Naive thymus-derived CD4-positive, alpha-beta T cell (primary cell): ENCODE measurements at regions not wholly inside any gene's neighbourhood (a gene's known extent, or its start where the extent isn't known, plus 50 kb on each side); places are given as distances from the start of the nearest gene placed in this dataset.

Experiments used
- ATAC-seq: fragments of 150-1000 bp; cut with Tn5 transposase; 2 replicates; pipeline ENCODE4 v1.10.0; 2021; ENCODE audit warnings: mild to moderate bottlenecking, moderate library complexity
- CTCF ChIA-PET: fragments of 350-600 bp; sonication (Branson Sonifier 250); formaldehyde crosslinking; loops from one replicate; lab custom pipeline; 2021; ENCODE audit warnings: antibody characterized with exemption; lab: Charles Lee
- POLR2A ChIA-PET: fragments of 350-600 bp; sonication (Branson Sonifier 250); formaldehyde crosslinking; loops from one replicate; lab custom pipeline; 2021; ENCODE audit warnings: antibody characterized with exemption, inconsistent platforms; lab: Charles Lee
- DNase-seq, 9 donors: peaks; one replicate each; pipeline versions ENCODE4 v3.0.0 to v3.0.0-alpha.2; 2020 to 2022; ENCODE audit warnings: mixed read lengths in 1 of 9
- H3K27ac ChIP-seq: one replicate; pipeline ENCODE4 v1.7.0; 2013; ENCODE audit warnings: mild to moderate bottlenecking, low read depth, low read length, moderate library complexity
- H3K27me3 ChIP-seq, 2 donors: one replicate each; pipeline ENCODE4 v1.7.0; 2013; ENCODE audit warnings: low read length in 2 of 2, mild to moderate bottlenecking in 2 of 2, moderate library complexity in 2 of 2; ENCODE audit not compliant: control insufficient read depth in 2 of 2, insufficient read depth in 2 of 2
- H3K36me3 ChIP-seq, 3 experiments: 1 replicate in 2 of 3; 2 replicates in 1 of 3; pipeline ENCODE4 v1.7.0; 2013; ENCODE audit warnings: low read length in 3 of 3, mild to moderate bottlenecking in 3 of 3, moderate library complexity in 1 of 3; ENCODE audit not compliant: insufficient read depth in 3 of 3, control insufficient read depth in 2 of 3
- H3K4me1 ChIP-seq, 2 donors: one replicate each; pipeline ENCODE4 v1.7.0; 2013; ENCODE audit warnings: low read length in 2 of 2, mild to moderate bottlenecking in 2 of 2, moderate library complexity in 1 of 2; ENCODE audit not compliant: control insufficient read depth in 2 of 2, insufficient read depth in 2 of 2
- H3K4me3 ChIP-seq: 2 replicates; pipeline ENCODE4 v1.7.0; 2013; ENCODE audit warnings: mild to moderate bottlenecking, low read length
- H3K9me3 ChIP-seq, 3 experiments: 1 replicate in 2 of 3; 2 replicates in 1 of 3; pipeline ENCODE4 v1.7.0; 2013; ENCODE audit warnings: low read length in 3 of 3; ENCODE audit not compliant: control insufficient read depth in 2 of 3
- H3K27ac Mint-ChIP-seq, 9 donors: one replicate each; pipeline ENCODE4 v1.8.0; 2020 to 2022; ENCODE audit warnings: mixed read lengths in 9 of 9, mild to moderate bottlenecking in 8 of 9, moderate library complexity in 5 of 9, inconsistent platforms in 2 of 9
- H3K27me3 Mint-ChIP-seq, 5 donors: one replicate each; pipeline ENCODE4 v1.8.0; 2021 to 2022; ENCODE audit warnings: mixed read lengths in 5 of 5, mild to moderate bottlenecking in 1 of 5
- H3K36me3 Mint-ChIP-seq, 5 donors: one replicate each; pipeline ENCODE4 v1.8.0; 2020 to 2022; ENCODE audit warnings: mixed read lengths in 5 of 5, mild to moderate bottlenecking in 3 of 5, inconsistent platforms in 1 of 5
- H3K4me1 Mint-ChIP-seq, 7 donors: one replicate each; pipeline ENCODE4 v1.8.0; 2020 to 2022; ENCODE audit warnings: mixed read lengths in 7 of 7, mild to moderate bottlenecking in 3 of 7, inconsistent platforms in 1 of 7
- H3K4me3 Mint-ChIP-seq, 10 donors: one replicate each; pipeline ENCODE4 v1.8.0; 2020 to 2022; ENCODE audit warnings: mild to moderate bottlenecking in 10 of 10, mixed read lengths in 10 of 10, moderate library complexity in 6 of 10, inconsistent platforms in 2 of 10
- H3K9me3 Mint-ChIP-seq, 11 donors: one replicate each; pipeline ENCODE4 v1.8.0; 2020 to 2022; ENCODE audit warnings: mixed read lengths in 11 of 11, mild to moderate bottlenecking in 4 of 11, inconsistent platforms in 1 of 11, moderate library complexity in 1 of 11
- intact Hi-C, 2 donors: fragments of 100-400 bp; cut with micrococcal nuclease; formaldehyde crosslinking; loops; one replicate each; pipeline ENCODE4 v1.15.1; 2023

- Histone ChIP-seq H3K36me3 (no peaks in the 10 kb centered on the region), H3K27me3 (no peaks in the 10 kb centered on the region), H3K4me3 (no peak overlapping the region), H3K27ac (no peak overlapping the region), H3K4me1 (no peaks in the 10 kb centered on the region), H3K9me3 (no peaks in the 10 kb centered on the region)
- H3K9me3 Mint-ChIP-seq: peaks cover 0 to 14% (median 0%) of the 10 kb centered on the region in 11 donors
- peaks cover 0 to 4% (median 0%) of the 10 kb centered on the region in 5 donors for H3K36me3 Mint-ChIP-seq
- H3K4me1 Mint-ChIP-seq: no peaks in the 10 kb centered on the region
- no peak for DNase-seq
- POLR2A ChIA-PET: no interaction called here
- intact Hi-C loops: no loop called here
- H3K27me3 Mint-ChIP-seq: no peaks in the 10 kb centered on the region
- CTCF ChIA-PET: no interaction called here
- ATAC-seq: no peak
- H3K27ac Mint-ChIP-seq: no peak overlapping the region
- no peak overlapping the region for H3K4me3 Mint-ChIP-seq
These were observed 373.8 kb upstream of the JAG1 start for GRCh38 chr20:11047559-11047958.

GRCh38 chr20:11048739-11049138 lies 374.9 kb upstream of the JAG1 start:
- Histone ChIP-seq H3K4me1 (no peaks in the 10 kb centered on the region), H3K27ac (no peak overlapping the region), H3K9me3 (no peaks in the 10 kb centered on the region), H3K4me3 (no peak overlapping the region), H3K27me3 (no peaks in the 10 kb centered on the region), H3K36me3 (no peaks in the 10 kb centered on the region)
- POLR2A ChIA-PET: no interaction called here
- ATAC-seq (no peak), DNase-seq (no peak)
- peaks cover 0 to 22% (median 0%) of the 10 kb centered on the region in 11 donors for H3K9me3 Mint-ChIP-seq
- CTCF ChIA-PET: no interaction called here
- no peaks in the 10 kb centered on the region for H3K4me1 Mint-ChIP-seq
- no peaks in the 10 kb centered on the region for H3K27me3 Mint-ChIP-seq
- no peak overlapping the region for H3K27ac Mint-ChIP-seq
- H3K36me3 Mint-ChIP-seq: peaks cover 0 to 4% (median 0%) of the 10 kb centered on the region in 5 donors
- intact Hi-C loops: no loop called here
- no peak overlapping the region for H3K4me3 Mint-ChIP-seq

- DNase-seq (no peak), ATAC-seq (no peak)
- Histone ChIP-seq H3K4me1 (no peaks in the 10 kb centered on the region), H3K9me3 (no peaks in the 10 kb centered on the region), H3K27ac (no peak overlapping the region), H3K36me3 (no peaks in the 10 kb centered on the region), H3K27me3 (no peaks in the 10 kb centered on the region), H3K4me3 (no peak overlapping the region)
- Mint-ChIP-seq H3K9me3 (peaks cover 0 to 18% (median 0%) of the 10 kb centered on the region in 11 donors), H3K27me3 (no peaks in the 10 kb centered on the region), H3K4me1 (no peaks in the 10 kb centered on the region), H3K36me3 (no peaks in the 10 kb centered on the region), H3K27ac (no peak overlapping the region), H3K4me3 (no peak overlapping the region)
- CTCF ChIA-PET: no interaction called here
- intact Hi-C loops: no loop called here
- POLR2A ChIA-PET: no interaction called here
These were observed 376.6 kb upstream of the JAG1 start for GRCh38 chr20:11050350-11050749.

GRCh38 chr20:11051136-11051535 lies 377.3 kb upstream of the JAG1 start:
- intact Hi-C loops: no loop called here
- no peaks in the 10 kb centered on the region for H3K4me1 Mint-ChIP-seq
- Histone ChIP-seq H3K4me1 (no peaks in the 10 kb centered on the region), H3K36me3 (no peaks in the 10 kb centered on the region), H3K27me3 (no peaks in the 10 kb centered on the region), H3K9me3 (no peaks in the 10 kb centered on the region), H3K4me3 (no peak overlapping the region), H3K27ac (no peak overlapping the region)
- ATAC-seq: no peak
- H3K9me3 Mint-ChIP-seq: peaks cover 0 to 13% (median 0%) of the 10 kb centered on the region in 11 donors
- ChIA-PET POLR2A (no interaction called here), CTCF (no interaction called here)
- H3K27me3 Mint-ChIP-seq: no peaks in the 10 kb centered on the region
- no peak overlapping the region for H3K4me3 Mint-ChIP-seq
- H3K27ac Mint-ChIP-seq: no peak overlapping the region
- H3K36me3 Mint-ChIP-seq: no peaks in the 10 kb centered on the region
- DNase-seq: no peak

- Histone ChIP-seq H3K4me1 (no peaks in the 10 kb centered on the region), H3K4me3 (no peak overlapping the region), H3K27me3 (no peaks in the 10 kb centered on the region), H3K36me3 (no peaks in the 10 kb centered on the region), H3K9me3 (no peaks in the 10 kb centered on the region), H3K27ac (no peak overlapping the region)
- Mint-ChIP-seq H3K27me3 (no peaks in the 10 kb centered on the region), H3K9me3 (peaks cover 0 to 9% (median 0%) of the 10 kb centered on the region in 11 donors), H3K27ac (no peak overlapping the region), H3K4me1 (no peaks in the 10 kb centered on the region), H3K4me3 (no peak overlapping the region), H3K36me3 (no peaks in the 10 kb centered on the region)
- CTCF ChIA-PET: no interaction called here
- no peak for DNase-seq
- POLR2A ChIA-PET: no interaction called here
- intact Hi-C loops: no loop called here
- ATAC-seq: no peak
These were observed 379.5 kb upstream of the JAG1 start for GRCh38 chr20:11053310-11053709.

- Mint-ChIP-seq H3K27me3 (no peaks in the 10 kb centered on the region), H3K27ac (no peak overlapping the region), H3K9me3 (peaks cover 0 to 19% (median 1%) of the 10 kb centered on the region in 11 donors), H3K36me3 (no peaks in the 10 kb centered on the region), H3K4me3 (no peak overlapping the region), H3K4me1 (no peaks in the 10 kb centered on the region)
- intact Hi-C loops: no loop called here
- H3K4me1 ChIP-seq: no peaks in the 10 kb centered on the region
- H3K27ac ChIP-seq: no peak overlapping the region
- no peak for ATAC-seq
- ChIA-PET POLR2A (no interaction called here), CTCF (no interaction called here)
- no peak overlapping the region for H3K4me3 ChIP-seq
- H3K27me3 ChIP-seq: no peaks in the 10 kb centered on the region
- no peaks in the 10 kb centered on the region for H3K9me3 ChIP-seq
- DNase-seq: no peak
- no peaks in the 10 kb centered on the region for H3K36me3 ChIP-seq
These were observed 380.6 kb upstream of the JAG1 start for GRCh38 chr20:11054266-11054993.

- Histone ChIP-seq H3K36me3 (no peaks in the 10 kb centered on the region), H3K27ac (no peak overlapping the region), H3K4me3 (no peak overlapping the region), H3K9me3 (no peaks in the 10 kb centered on the region), H3K27me3 (no peaks in the 10 kb centered on the region), H3K4me1 (no peaks in the 10 kb centered on the region)
- ChIA-PET POLR2A (no interaction called here), CTCF (no interaction called here)
- intact Hi-C loops: no loop called here
- H3K36me3 Mint-ChIP-seq: no peaks in the 10 kb centered on the region
- H3K4me1 Mint-ChIP-seq: no peaks in the 10 kb centered on the region
- H3K9me3 Mint-ChIP-seq: peaks cover 0 to 19% (median 0%) of the 10 kb centered on the region in 11 donors
- H3K4me3 Mint-ChIP-seq: no peak overlapping the region
- H3K27ac Mint-ChIP-seq: no peak overlapping the region
- DNase-seq (no peak), ATAC-seq (no peak)
- H3K27me3 Mint-ChIP-seq: no peaks in the 10 kb centered on the region
These were observed 382.6 kb upstream of the JAG1 start for GRCh38 chr20:11056414-11056813.
